GM12892 (cell line): ENCODE measurements at regions not wholly inside any gene's neighbourhood (a gene's known extent, or its start where the extent isn't known, plus 50 kb on each side); places are given as distances from the start of the nearest gene placed in this dataset.

Source experiments
- DNase-seq: peaks from one replicate; pipeline ENCODE4 v3.0.0; 2011; ENCODE audit not compliant: insufficient read length
- FAIRE-seq: peaks from 2 replicates; lab custom pipeline; 2011; peaks lifted over from hg19 to GRCh38; lab: Jason Lieb, UNC
- POLR2A ChIP-seq: IDR thresholded peaks from 2 replicates; pipeline ENCODE4 v1.6.1; 2011; ENCODE audit warnings: low read depth, low read length, control low read depth
- POLR2AphosphoS5 ChIP-seq: IDR thresholded peaks from 2 replicates; pipeline ENCODE4 v1.6.1; 2011; ENCODE audit warnings: low read depth, low read length, control low read depth
- TAF1 ChIP-seq: IDR thresholded peaks from 2 replicates; pipeline ENCODE4 v1.6.1; 2011; ENCODE audit warnings: low read depth, mild to moderate bottlenecking, control low read depth, low read length, borderline replicate concordance

DNA sequence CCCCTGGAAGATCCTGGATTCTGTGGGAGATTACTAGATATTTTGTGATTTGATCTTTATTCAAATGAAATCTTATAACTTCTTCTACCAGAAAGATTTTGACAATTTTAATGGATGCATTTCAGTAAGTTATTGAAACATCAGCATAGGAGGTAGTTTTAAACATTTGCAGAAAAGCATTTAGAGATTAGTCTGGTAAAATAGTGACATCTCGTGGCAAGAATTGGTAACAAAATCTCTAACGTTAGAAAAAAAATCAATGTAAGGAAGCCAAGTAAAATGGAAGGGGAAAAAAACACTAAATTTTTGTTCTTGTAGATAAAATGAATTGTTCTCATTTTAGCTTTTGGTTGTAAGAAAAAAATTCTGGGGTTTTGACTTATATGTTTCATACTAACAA lies 73.3 kb downstream of the TASL start:
- DNase-seq (no peak), FAIRE-seq (no peak)
- no peak for TF ChIP-seq POLR2A
- no peak for TF ChIP-seq POLR2AphosphoS5
- no peak for TF ChIP-seq TAF1

DNA sequence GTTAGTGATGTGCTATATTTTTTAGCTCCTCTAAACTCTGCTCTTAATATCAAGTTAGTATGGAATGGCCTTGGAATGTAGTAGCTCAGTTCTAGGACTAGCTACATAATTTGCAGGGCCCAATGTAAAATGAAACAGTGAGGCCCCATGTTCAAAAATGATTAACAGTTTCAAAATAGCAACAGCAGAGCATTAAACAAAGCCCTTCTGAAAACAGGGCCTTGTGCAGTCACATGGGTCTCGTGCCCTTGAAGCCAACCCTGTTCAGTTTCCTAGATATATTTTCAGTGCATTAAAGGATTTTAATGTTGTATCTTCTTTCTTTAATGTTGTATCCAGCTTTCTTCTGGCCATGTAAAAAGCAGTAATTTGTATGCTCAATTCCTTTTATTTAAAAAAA lies 82.1 kb downstream of the TASL start:
- no peak for FAIRE-seq

DNA sequence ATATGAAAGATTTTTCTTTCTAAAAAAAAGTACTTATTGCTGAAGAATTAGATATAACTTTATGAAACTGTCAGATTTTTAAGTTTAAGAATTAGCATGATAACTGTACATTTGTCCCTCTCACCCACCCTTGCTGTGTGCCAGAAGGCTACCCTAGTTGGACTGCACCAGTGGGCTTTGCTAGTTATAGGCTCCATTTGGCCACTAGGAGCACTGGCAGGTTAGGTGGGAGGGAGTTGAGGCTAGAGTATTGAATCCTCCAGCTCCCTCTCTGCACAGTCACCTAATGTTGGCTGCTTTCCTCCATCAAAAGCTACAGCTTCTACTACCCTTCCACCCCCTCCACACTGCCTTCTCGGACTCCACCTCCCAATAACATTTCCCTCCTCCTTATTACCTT lies 84.2 kb downstream of the TASL start:
- no peak for FAIRE-seq
- TF ChIP-seq POLR2A: no peak

More for the DNA sequence above, 82.1 kb downstream of the TASL start:
- TF ChIP-seq POLR2A: no peak
- no peak for TF ChIP-seq POLR2AphosphoS5
- TF ChIP-seq TAF1: no peak
- no peak for DNase-seq

DNA sequence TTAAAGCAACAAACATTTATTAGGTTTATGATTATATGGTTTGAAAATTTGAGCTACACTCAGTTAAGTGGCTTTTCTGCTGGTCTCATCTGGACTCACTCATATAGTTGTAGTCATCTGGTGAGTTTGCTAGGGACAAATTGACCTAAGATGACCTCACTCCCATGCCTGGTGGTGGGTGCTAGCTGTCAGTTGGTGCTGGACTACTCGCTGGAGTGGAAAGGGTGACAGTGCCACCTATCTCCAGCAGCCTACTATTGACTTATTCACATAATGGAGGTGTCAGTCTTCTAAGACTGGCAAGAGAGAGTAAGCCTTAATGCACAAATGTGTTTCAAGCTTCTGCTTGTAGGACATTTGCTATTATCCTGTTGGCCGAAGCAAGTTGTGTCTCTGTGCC lies 88.2 kb downstream of the TASL start:
- FAIRE-seq (no peak), DNase-seq (no peak)
- TF ChIP-seq TAF1: no peak
- TF ChIP-seq POLR2AphosphoS5: no peak
- no peak for TF ChIP-seq POLR2A

More for the DNA sequence above, 84.2 kb downstream of the TASL start:
- DNase-seq: no peak

DNA sequence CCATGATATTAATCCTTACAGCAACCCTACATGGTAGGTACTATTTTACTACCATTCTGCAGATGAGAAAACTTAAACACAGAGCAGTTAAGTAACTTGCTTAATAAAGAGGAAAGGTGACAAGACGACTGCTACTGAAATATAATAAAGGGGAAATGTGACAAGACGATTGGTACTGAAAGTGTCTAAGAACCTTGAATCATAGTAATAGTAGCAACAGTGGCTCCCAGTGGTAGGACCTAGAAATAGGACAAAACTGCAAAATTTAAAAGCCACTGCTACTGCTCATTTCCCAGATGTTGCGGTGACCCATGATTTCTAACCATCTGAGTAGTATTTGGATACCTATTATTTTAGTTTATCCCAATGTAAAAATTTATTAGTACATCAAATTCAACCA lies 89.5 kb downstream of the TASL start:
- FAIRE-seq: peak; percentile 56
- no peak for TF ChIP-seq POLR2AphosphoS5
- TF ChIP-seq TAF1: no peak
- no peak for TF ChIP-seq POLR2A
- DNase-seq: no peak

DNA sequence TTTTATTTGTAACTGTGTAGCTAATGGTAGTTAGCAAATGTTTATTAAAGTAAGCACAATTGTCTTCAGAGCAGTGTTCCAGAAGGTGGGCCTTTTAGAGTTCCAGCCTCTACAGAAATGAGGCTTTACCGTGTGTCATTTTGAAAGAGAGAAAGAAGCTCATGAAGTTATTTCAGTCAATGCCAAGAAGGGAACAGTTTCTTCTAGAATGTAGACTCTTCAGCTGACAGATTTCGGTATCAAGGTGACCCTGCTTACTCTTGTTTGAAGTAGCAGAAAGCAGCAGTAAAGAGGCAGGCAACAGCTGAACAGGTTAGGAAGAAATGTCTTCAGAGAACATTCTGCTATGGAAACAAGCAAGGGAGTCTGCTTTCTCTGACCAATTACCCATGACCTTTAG lies 93.6 kb downstream of the TASL start:
- FAIRE-seq (no peak), DNase-seq (no peak)

DNA sequence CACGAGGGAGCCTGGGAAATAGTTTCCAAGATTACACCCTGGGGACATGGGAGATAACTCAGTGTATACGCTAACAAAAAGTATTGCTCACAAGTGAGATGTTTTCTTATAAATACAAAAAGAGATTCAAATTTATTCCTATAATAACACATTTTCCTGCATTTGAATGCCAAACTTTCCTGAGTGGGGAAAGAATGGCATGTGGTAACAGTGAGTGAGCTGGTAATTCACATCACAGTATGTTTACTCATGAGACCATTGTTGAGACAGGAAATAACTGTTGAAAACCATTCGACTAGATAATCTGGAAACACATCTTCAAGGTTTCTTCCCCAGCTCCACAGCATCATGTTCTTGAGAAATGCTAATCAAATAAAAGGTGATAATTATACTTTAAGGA lies 109.1 kb downstream of the TASL start:
- TF ChIP-seq POLR2AphosphoS5: no peak
- TF ChIP-seq TAF1: no peak
- no peak for TF ChIP-seq POLR2A
- FAIRE-seq (no peak), DNase-seq (no peak)

More for the DNA sequence above, 93.6 kb downstream of the TASL start:
- TF ChIP-seq POLR2A (no peak), TAF1 (no peak), POLR2AphosphoS5 (no peak)
